ENCODE measurements at regions not wholly inside any gene's neighbourhood (a gene's known extent, or its start where the extent isn't known, plus 50 kb on each side); places are given as distances from the start of the nearest gene placed in this dataset.

DNA sequence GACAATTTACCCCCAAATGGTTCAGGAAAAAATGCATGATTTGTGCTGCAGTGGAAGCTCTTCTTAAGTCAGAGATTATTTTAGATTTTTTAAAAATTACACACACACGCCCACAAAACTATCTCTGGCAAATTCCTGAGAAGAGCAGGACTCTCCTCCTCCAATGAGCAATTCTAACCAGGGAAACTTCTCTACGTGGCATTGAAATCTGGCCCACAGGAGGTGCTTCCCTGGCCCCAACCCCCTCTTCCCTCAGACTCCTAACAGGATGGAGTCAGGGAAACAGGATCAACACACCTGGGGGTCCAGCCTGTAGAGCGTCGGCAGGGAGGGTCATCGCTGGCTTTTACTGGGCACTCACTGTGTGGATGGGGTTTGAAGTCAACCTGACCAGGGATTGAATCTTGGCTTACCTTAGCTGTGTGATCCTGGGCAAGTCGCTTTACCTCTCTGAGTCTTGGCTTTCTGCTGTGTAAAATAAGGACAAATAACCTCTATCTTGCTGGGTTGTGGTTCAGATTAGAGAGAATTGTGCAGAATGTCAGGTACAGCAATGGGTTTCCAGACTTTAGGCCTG, 65.4 kb upstream of the ASAP2 start:
- Histone ChIP-seq H3K79me2 (ENCODE audit: control insufficient read depth, insufficient read depth, low read length) (no peaks in the 10 kb centered on the region), H3K27ac (ENCODE audit: insufficient read depth, low read depth, low read length) (no peak overlapping the region), H3K4me3 (replicated peaks in 1 of 3; ENCODE audit: insufficient read depth in 1 of 3, low read depth in 1 of 3, low read length in 3 of 3) (no peak overlapping the region), H2AFZ (ENCODE audit: low read depth, low read length) (no peak overlapping the region), H3K9me1 (replicated peaks; ENCODE audit: control insufficient read depth, extremely low read depth, insufficient read depth, low read length) (no peaks in the 10 kb centered on the region), H3K4me2 (ENCODE audit: insufficient read depth, low read length) (no peak overlapping the region), H3K4me1 (ENCODE audit: control insufficient read depth, extremely low read depth, insufficient read depth, low read length) (peaks cover 5% of the 10 kb centered on the region), H4K20me1 (replicated peaks; ENCODE audit: control insufficient read depth, extremely low read depth, insufficient read depth, low read length) (no peaks in the 10 kb centered on the region), H3K27me3 (ENCODE audit: control insufficient read depth in 2 of 2, insufficient read depth in 2 of 2, low read length in 2 of 2) (no peaks in the 10 kb centered on the region), H3K36me3 (ENCODE audit: control insufficient read depth in 2 of 2, extremely low read depth in 1 of 2, insufficient read depth in 2 of 2, low read length in 2 of 2) (no peaks in the 10 kb centered on the region), H3K9me3 (replicated peaks; ENCODE audit: control insufficient read depth, insufficient read depth, low read length) (no peaks in the 10 kb centered on the region), H3K9ac (replicated peaks; ENCODE audit: extremely low read depth, insufficient read depth, low read length) (no peak overlapping the region)
- no peak for FAIRE-seq
- no TSS peak for BruUV-seq (replicated peaks)
- dilution Hi-C loops (cut with MboI; ENCODE audit: extremely low pct_ligation_motif_present, low sequenced_read_pairs), result no loop called here
- DNase-seq (ENCODE audit: low read depth, low spot score), result no peak
- intact Hi-C loops (cut with micrococcal nuclease), result loop anchor here (5.0 kb wide), 1 partner anchor 331 kb away; the partner anchor contains the start of gene IAH1
- POLR2A ChIA-PET, result interaction anchor here (0.7 kb wide), 1 partner anchor 246 kb away, joined by 3 read pairs; no protein-coding TSS in a partner anchor
- TF ChIP-seq POLR2A (IDR thresholded peaks at IDR 0.05; ENCODE audit: low read depth, low read length), result no peak
- no peak for TF ChIP-seq EZH2 (IDR thresholded peaks at IDR 0.05; ENCODE audit: borderline replicate concordance, low read depth, low read length, severe bottlenecking)
- TF ChIP-seq POLR2AphosphoS5 (IDR thresholded peaks at IDR 0.05; ENCODE audit: insufficient read depth, low read depth, low read length), result no peak
- no peak for TF ChIP-seq JUN (IDR thresholded peaks at IDR 0.05; ENCODE audit: borderline replicate concordance, insufficient read depth, insufficient read length, low read depth)
- no peak for TF ChIP-seq GATA2 (IDR thresholded peaks at IDR 0.05; ENCODE audit: insufficient read depth, insufficient read length, low read depth, low read length)
- TF ChIP-seq, protein P1, sequence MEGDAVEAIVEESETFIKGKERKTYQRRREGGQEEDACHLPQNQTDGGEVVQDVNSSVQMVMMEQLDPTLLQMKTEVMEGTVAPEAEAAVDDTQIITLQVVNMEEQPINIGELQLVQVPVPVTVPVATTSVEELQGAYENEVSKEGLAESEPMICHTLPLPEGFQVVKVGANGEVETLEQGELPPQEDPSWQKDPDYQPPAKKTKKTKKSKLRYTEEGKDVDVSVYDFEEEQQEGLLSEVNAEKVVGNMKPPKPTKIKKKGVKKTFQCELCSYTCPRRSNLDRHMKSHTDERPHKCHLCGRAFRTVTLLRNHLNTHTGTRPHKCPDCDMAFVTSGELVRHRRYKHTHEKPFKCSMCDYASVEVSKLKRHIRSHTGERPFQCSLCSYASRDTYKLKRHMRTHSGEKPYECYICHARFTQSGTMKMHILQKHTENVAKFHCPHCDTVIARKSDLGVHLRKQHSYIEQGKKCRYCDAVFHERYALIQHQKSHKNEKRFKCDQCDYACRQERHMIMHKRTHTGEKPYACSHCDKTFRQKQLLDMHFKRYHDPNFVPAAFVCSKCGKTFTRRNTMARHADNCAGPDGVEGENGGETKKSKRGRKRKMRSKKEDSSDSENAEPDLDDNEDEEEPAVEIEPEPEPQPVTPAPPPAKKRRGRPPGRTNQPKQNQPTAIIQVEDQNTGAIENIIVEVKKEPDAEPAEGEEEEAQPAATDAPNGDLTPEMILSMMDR (IDR thresholded peaks at IDR 0.05; ENCODE audit: extremely low read depth in 1 of 2, insufficient read depth in 1 of 2, low read depth in 1 of 2, low read length in 2 of 2), result no peak
- no peak for TF ChIP-seq MAX (IDR thresholded peaks at IDR 0.05; ENCODE audit: insufficient read depth, insufficient read length)
- TF ChIP-seq MYC (IDR thresholded peaks at IDR 0.05; ENCODE audit: low read depth, low read length), result no peak
- TF ChIP-seq FOS (IDR thresholded peaks at IDR 0.05; ENCODE audit: borderline replicate concordance, insufficient read depth, low read length), result no peak
- CTCF ChIA-PET, result interaction anchor here (0.6 to 5.6 kb wide), 14 partner anchors 14 to 393 kb away, joined by 3 to 126 read pairs (median 6); no protein-coding TSS in a partner anchor
